A673 (cell line): ENCODE measurements at regions not wholly inside any gene's neighbourhood (a gene's known extent, or its start where the extent isn't known, plus 50 kb on each side); places are given as distances from the start of the nearest gene placed in this dataset.

Source experiments
- BruUV-seq: library from RNA; stranded (reverse); fragments of 400-500 nt; replicated peaks from 2 replicates; lab custom pipeline; 2021; lab: Mats Ljungman, UMichigan
- CTCF ChIA-PET: fragments of 300-600 bp; sonication (Branson Sonifier 250); formaldehyde crosslinking; loops from one replicate; lab custom pipeline; 2022; ENCODE audit warnings: antibody characterized with exemption; lab: Charles Lee
- POLR2A ChIA-PET: fragments of 300-600 bp; sonication (Branson Sonifier 250); formaldehyde crosslinking; loops from one replicate; lab custom pipeline; 2022; ENCODE audit warnings: antibody characterized with exemption; ENCODE audit not compliant: low non-redundant PET; lab: Charles Lee
- DNase-seq: peaks from one replicate; pipeline ENCODE4 v3.0.0-alpha.2; 2015; ENCODE audit warnings: low spot score
- H3K27ac ChIP-seq: fragments of 200-600 bp; sonication (generic); 2 replicates; pipeline ENCODE4 v1.5.1; 2016; ENCODE audit warnings: mixed run types, low read depth, mild to moderate bottlenecking, mixed read lengths, antibody characterized with exemption, low read length; ENCODE audit not compliant: poor library complexity, severe bottlenecking
- H3K27me3 ChIP-seq: fragments of 200-600 bp; sonication (generic); replicated peaks from 2 replicates; pipeline ENCODE4 v1.6.1; 2017; ENCODE audit warnings: mixed run types, low read depth, mild to moderate bottlenecking, mixed read lengths, antibody characterized with exemption, low read length; ENCODE audit not compliant: insufficient read depth, poor library complexity
- H3K36me3 ChIP-seq: fragments of 200-600 bp; sonication (generic); 2 replicates; pipeline ENCODE4 v1.6.1; 2016; ENCODE audit warnings: mixed run types, mild to moderate bottlenecking, mixed read lengths, antibody characterized with exemption, low read length; ENCODE audit not compliant: insufficient read depth, poor library complexity, severe bottlenecking
- H3K4me1 ChIP-seq: fragments of 200-600 bp; sonication (generic); 2 replicates; pipeline ENCODE4 v1.6.1; 2017; ENCODE audit warnings: mixed run types, mild to moderate bottlenecking, mixed read lengths, antibody characterized with exemption, low read length; ENCODE audit not compliant: insufficient read depth, poor library complexity, severe bottlenecking
- H3K4me3 ChIP-seq: fragments of 200-600 bp; sonication (generic); 2 replicates; pipeline ENCODE4 v1.5.1; 2016; ENCODE audit warnings: low read depth, mixed run types, mild to moderate bottlenecking, mixed read lengths, low read length; ENCODE audit not compliant: poor library complexity, severe bottlenecking
- H3K9me3 ChIP-seq: fragments of 200-600 bp; sonication (generic); 2 replicates; pipeline ENCODE4 v1.6.1; 2016; ENCODE audit warnings: mixed run types, low read depth, mild to moderate bottlenecking, mixed read lengths, antibody characterized with exemption, low read length; ENCODE audit not compliant: poor library complexity, severe bottlenecking
- EZH2 ChIP-seq: fragments of 200-600 bp; sonication (generic); IDR thresholded peaks from 2 replicates; pipeline ENCODE4 v1.6.1; 2017; ENCODE audit warnings: borderline replicate concordance, low read depth, mild to moderate bottlenecking, mixed read lengths, antibody characterized with exemption, low read length; ENCODE audit not compliant: poor library complexity, severe bottlenecking
- intact Hi-C: fragments of 100-400 bp; cut with micrococcal nuclease; formaldehyde crosslinking; loops from one replicate; pipeline ENCODE4 v1.10.0; 2022; ENCODE audit not compliant: unreplicated experiment
- TF ChIP-seq, protein P1 (sequence below): fragments of 300-800, 200-600 bp; sonication (generic); conservative IDR thresholded peaks from 2 replicates; pipeline ENCODE4 v1.5.1; 2017; ENCODE audit warnings: low read depth, mild to moderate bottlenecking, antibody characterized with exemption, low read length, moderate library complexity, mixed read lengths

DNA sequence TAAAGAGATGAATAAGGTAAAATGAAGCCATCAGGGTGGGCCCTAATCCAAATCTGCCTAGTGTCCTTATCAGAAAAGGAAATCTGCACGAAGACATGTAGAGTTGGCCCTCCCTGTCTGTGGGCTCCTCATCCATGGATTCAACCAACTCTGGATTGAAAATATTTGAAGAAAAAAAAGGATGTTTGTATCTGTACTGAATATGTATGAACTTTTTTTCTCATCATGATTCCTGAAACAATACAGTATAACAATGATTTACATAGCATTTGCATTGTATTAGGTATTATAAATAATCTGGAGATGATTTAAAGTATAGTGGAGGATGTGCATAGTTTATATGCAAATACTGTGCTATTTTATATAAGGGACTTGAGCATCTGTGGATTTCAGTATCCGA is 59.0 kb upstream of the SMAD6 start:
- Histone ChIP-seq H3K9me3 (no peaks in the 10 kb centered on the region), H3K4me3 (no peak overlapping the region), H3K27ac (no peak overlapping the region), H3K36me3 (no peaks in the 10 kb centered on the region), H3K4me1 (peaks cover 7% of the 10 kb centered on the region), H3K27me3 (no peaks in the 10 kb centered on the region)
- intact Hi-C loops = no loop called here
- ChIA-PET POLR2A (interaction anchor here (0.6 kb wide), 1 partner anchor 939 kb away, joined by 3 read pairs; no protein-coding TSS in a partner anchor), CTCF (no interaction called here)
- no peak for TF ChIP-seq EZH2
- TF ChIP-seq, protein P1, sequence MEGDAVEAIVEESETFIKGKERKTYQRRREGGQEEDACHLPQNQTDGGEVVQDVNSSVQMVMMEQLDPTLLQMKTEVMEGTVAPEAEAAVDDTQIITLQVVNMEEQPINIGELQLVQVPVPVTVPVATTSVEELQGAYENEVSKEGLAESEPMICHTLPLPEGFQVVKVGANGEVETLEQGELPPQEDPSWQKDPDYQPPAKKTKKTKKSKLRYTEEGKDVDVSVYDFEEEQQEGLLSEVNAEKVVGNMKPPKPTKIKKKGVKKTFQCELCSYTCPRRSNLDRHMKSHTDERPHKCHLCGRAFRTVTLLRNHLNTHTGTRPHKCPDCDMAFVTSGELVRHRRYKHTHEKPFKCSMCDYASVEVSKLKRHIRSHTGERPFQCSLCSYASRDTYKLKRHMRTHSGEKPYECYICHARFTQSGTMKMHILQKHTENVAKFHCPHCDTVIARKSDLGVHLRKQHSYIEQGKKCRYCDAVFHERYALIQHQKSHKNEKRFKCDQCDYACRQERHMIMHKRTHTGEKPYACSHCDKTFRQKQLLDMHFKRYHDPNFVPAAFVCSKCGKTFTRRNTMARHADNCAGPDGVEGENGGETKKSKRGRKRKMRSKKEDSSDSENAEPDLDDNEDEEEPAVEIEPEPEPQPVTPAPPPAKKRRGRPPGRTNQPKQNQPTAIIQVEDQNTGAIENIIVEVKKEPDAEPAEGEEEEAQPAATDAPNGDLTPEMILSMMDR = no peak
- no TSS peak for BruUV-seq
- no peak for DNase-seq

DNA sequence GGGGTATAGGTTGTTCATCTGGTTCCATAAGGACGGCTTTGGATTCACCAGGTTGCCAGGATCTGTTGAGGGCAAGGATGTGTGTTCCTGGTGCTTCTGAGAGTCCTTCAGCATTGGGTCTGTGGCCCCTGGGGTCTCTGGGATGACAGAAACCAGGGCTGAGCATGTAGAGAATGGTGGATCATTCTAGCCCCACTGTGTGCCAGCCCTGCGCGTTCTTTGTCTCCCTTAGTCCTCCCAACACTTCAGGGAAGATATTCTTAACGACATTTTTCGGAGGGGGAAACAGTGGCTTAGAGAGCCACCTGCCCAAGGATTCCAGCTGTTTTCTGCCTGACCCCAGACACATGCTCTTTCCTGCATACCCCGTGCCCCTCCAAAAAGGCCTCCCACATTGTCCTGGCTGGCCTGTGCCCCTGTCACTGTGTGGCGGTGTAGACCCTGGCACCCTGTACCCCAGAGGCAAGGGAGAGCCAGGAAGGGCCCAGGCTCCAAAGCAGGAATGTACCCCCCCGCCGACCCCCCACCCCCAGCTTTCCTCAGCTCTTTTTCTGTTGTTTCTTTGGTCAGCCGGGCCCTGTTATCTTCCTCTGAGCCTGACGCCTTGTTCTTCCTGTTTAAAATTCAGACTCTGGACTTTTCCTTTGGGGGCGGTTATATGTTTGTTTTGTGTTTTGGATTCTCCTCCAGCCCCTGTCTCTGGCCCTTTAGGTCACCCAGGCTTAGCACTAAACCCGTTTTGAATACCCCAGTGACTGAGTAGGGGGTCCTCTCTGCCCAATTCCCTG is 57.8 kb upstream of the SMAD6 start:
- BruUV-seq = no TSS peak
- DNase-seq = no peak
- Histone ChIP-seq H3K4me3 (no peak overlapping the region), H3K9me3 (no peaks in the 10 kb centered on the region), H3K27ac (no peak overlapping the region), H3K4me1 (peaks cover 7% of the 10 kb centered on the region), H3K27me3 (no peaks in the 10 kb centered on the region), H3K36me3 (no peaks in the 10 kb centered on the region)
- ChIA-PET CTCF (no interaction called here), POLR2A (no interaction called here)
- TF ChIP-seq, protein P1 = no peak
- no peak for TF ChIP-seq EZH2
- intact Hi-C loops = no loop called here

DNA sequence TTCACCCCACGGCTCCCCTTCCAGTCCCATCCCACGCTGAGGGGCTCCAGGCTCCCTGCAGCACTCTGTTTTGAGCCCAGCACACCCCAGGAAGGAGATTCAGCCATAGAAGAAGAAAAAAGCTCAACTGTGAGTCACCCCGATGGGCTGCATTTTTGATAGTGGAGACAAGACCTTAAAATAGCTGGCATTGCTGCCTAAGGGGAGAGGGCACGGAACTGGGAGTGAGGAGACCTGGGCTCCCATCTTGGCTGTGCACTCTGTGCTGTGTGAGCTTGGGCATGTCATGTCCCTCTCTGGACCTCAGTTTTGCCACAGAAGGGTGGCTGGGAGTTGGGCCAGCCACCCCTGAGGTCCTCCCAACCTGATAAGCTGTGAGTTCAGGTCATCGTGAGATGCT is 57.2 kb upstream of the SMAD6 start:
- intact Hi-C loops = no loop called here
- TF ChIP-seq EZH2 = no peak
- TF ChIP-seq, protein P1 = no peak
- Histone ChIP-seq H3K9me3 (no peaks in the 10 kb centered on the region), H3K36me3 (no peaks in the 10 kb centered on the region), H3K4me1 (peaks cover 7% of the 10 kb centered on the region), H3K27ac (no peak overlapping the region), H3K27me3 (no peaks in the 10 kb centered on the region), H3K4me3 (no peak overlapping the region)
- BruUV-seq = no TSS peak
- CTCF ChIA-PET = no interaction called here
- POLR2A ChIA-PET = no interaction called here
- no peak for DNase-seq
